ENCODE measurements at regions not wholly inside any gene's neighbourhood (a gene's known extent, or its start where the extent isn't known, plus 50 kb on each side); places are given as distances from the start of the nearest gene placed in this dataset.
"Not testable (repeated sequence)": the region's sequence is repeated elsewhere in the genome, so short reads cannot be mapped to it uniquely, and the experiment has no call there.

DNA sequence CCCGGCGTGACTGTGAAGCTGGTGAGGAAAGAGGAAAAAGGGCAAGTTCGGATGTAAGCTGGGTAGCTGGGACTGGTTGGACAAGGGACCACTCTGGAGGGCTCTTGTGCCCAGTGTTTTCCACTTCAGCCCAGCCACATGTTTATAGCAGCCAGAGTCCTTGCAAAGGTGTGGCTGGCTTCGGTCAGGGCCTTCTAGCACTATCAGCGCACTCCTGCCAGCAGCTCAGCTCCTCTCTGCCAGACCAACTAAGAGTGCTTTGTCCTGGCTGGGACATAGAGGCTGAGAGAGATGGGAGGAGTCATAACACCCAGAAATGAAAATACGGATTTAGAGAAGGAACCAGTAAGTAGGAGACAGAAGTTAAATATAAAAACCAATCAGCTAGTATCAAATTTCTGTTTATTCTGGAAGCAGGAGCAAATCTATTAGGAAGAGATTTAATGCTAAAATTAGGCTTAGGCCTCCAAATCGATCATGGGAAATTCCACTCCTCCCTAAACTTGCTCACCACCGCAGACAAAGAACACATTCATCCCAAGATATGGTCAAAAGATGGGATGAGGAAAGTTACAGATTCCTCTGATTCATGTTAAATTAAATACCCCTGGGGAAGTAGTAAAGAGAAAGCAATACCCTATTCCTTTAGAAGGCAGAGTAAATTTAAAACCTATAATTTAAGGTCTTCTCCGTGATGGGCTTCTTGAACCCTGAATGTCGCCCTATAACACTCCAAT is 135.0 kb downstream of the RALA start:
- no peak for DNase-seq (ENCODE audit: low read depth)

DNA sequence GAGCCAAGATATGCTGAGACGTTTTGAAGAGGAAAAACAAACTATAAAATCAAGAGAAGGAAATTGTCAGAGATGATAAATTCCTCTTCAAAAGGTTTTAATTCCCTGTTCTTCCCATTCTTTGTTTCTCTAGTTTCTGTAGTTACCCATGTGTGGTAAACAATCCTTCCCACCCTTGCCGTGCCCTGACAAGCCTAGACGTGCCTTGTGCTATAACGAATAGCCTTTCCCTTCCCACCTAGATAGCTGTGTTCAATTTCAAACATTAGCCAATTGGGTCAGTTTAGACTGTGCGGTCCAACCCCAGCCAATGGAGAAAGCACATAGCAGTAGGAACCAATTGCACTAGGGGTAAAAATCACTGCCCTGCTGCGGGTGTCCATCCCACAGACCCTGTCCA is 138.1 kb downstream of the RALA start:
- no peak for DNase-seq (ENCODE audit: low read depth)

DNA sequence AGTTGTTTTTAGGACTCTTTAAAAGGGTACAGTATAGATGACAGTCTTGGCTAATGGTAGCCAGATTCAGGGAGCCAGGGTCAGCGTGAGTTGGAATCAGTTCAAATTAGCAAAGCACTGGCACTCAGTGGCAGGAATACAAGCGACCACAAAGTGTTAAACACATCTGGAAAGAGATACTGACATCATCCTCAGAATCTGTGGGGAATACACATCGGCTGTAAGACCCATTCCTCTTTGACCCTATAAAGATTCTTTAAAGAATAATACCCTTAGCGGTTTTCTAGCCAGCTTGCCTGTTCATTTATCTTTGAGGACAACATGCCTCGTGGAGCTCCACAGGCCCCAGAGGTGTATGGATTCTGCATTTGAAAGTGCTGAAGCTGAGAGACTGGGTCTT is 139.1 kb downstream of the RALA start:
- DNase-seq (ENCODE audit: low read depth): not testable (repeated sequence)

DNA sequence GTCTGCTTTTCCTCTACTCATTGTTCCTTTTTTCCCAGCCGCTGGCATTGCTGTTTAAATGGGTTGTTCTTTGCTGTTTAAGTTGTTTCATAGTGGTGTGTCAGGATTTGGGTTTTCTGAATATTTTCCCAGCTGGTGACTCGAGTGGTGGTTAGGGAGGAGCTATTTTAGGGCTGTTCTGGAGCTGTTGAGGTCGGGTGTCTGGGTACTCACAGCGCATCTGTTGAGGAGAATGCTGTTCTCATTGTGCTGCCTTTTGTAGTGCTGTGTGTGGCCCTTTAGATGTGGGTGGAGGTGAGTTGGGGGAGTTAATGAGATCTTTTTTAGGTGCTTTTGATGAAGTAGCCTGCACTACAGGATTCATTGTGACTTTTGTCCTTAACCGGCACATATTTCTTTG is 139.5 kb downstream of the RALA start:
- DNase-seq (ENCODE audit: low read depth): not testable (repeated sequence)

DNA sequence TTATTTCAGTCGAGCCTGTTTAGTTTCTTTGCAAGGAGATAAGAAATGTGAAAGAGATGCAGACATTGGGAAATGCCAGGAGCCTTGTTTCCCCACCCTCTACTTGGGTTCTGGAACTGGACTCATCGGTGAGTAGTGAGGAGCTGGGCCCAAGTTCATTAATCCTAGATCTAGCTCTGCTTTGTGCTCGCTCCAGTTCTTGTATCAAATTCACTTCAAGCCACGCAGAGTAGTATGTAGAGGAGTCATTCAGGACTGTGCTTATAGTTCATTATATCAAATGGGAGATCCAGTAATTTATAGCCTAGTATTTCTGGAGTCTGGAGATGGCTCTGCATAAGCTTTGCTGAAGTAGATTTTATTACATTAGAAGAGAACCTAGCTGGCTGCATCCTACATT is 142.5 kb downstream of the RALA start:
- not testable (repeated sequence) for DNase-seq (ENCODE audit: low read depth)

DNA sequence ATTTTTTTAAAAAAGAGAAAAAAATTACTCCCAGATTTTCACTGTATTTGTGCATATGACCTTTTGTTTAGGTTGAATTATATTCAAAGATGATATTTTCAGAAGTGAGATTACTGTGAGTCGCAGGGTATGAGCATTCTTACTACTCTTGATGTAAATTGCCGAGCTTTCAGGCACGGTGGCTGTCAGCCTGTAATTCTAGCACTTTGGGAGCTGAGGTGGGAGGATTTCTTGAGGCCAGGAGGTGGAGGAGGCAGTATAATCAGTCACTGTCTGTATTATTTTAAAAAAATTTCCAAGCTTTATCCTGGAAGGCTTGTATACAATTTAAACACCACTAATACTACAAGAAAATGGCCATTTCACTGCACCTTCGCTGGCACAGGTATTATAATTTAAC is 145.1 kb downstream of the RALA start:
- not testable (repeated sequence) for DNase-seq (ENCODE audit: low read depth)

DNA sequence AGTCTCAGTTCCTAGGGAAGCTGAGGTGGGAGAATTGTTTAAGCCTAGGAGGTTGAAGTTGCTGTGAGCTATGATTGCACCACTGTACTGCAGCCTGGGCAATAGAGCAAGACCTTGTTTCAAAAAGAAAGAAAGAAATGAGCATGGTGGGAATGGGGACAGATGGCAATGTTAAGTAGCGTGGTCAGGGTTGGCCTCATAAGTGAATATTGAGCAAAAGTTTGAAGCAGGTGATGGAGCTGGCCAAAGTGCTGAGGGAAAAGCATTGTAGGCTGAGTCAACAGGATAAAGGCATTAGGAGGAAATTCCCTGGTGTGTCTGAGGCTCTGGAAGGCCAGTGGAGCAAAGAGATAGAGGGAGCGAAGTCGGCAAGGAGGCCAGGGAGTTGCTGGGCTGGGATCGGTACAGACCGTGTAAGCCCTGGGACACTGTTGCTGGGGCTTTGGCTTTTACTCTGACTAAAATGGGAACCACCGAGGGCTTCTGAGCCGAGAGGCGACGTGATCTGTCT is 151.0 kb downstream of the RALA start:
- not testable (repeated sequence) for DNase-seq (ENCODE audit: low read depth)

DNA sequence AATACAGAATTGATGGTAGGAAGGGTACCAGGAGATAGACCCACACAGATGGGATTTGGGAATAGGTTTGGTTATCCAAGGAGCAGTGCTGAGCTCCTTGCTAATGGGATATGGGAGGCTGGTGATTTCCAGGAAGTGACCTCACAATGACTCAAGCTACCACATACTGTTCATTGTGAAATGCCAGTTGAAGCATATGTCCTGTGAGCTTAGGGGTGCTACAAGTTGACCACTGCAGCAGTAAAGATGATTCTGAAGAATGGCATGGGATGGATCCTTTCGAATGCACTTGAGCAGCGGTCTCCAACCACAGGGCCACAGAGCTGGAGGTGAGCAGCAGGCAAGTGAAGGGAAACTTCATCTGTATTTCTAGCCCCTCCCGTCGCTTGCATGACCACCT is 158.2 kb downstream of the RALA start:
- not testable (repeated sequence) for DNase-seq (ENCODE audit: low read depth)

DNA sequence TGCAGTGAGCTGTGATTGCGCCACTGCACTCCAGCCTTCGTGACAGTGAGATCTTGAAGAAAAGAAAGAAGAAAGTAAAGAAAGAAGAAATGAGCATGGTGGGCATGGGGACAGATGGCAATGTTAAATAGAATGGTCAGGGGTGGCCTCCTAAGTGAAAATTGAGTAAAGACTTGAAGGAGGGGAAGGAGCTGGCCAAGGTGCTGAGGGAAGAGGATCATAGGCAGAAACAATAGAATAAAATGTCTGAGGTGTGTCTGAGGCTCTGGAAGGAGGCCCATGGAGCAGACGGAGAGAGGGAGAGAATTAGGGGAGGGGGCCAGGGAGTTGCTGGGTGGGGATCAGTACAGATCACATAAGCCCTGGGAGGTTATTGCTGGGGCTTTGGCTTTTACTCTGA is 163.1 kb downstream of the RALA start:
- DNase-seq (ENCODE audit: low read depth): not testable (repeated sequence)

DNA sequence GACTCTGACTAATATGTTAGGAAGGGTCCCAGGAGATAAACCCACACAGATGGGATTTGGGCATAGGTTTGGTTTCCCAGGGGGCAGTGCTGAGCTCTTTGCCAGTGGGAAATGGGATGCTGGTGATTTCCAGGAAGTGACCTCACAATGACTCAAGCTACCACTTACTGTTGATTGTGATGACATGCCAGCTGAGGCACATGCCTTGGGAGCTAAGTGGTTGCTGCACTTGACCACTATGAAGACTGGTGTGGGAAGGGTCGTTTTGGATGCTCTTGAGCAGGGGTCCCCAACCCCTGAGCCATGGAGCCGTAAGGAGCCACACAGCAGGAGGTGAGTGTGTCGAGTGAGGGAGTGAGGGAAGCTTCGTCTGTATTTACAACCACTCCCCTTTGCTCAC is 159.0 kb upstream of the CDK13 start:
- DNase-seq (ENCODE audit: low read depth): not testable (repeated sequence)

DNA sequence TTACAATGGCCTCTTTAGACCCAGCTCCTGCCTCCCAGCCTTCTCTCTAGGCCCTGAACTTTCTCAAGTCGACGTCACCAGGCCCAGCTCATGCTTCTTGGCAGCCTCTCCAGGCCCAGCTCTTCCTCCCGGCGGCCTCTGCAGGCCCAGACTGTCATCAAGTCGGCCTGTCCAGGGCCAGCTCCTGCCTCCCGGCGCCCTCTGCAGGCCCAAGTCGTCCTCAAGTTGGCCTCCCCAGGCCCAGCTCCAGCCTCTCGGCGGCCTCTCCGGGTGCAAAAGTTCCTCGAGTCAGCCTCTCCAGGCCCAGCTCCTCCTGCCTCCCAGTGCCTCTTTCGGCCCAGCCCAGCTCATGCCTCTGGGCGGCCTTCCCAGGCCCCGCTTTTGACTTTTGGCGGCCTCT is 158.1 kb upstream of the CDK13 start:
- not testable (repeated sequence) for DNase-seq (ENCODE audit: low read depth)

DNA sequence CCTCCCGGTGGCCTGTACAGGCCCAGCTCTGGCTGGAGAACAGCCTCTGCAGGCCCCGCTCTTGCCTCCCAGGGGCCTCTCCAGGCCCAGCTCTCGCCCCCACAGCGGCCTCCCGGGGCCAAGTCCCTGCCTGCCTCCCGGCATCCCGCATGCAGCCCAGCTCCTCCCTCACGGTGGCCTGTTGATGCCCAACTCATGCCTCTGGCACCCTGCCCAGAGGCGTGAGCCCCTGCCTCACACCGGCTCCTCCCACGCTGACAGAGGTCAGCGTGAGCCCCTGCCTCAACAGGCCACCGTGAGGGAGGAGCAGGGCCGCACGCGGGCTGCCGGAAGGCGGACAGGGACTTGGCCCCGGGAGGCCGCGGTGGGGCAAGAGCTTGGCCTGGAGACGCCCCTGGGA is 157.0 kb upstream of the CDK13 start:
- not testable (repeated sequence) for DNase-seq (ENCODE audit: low read depth)

DNA sequence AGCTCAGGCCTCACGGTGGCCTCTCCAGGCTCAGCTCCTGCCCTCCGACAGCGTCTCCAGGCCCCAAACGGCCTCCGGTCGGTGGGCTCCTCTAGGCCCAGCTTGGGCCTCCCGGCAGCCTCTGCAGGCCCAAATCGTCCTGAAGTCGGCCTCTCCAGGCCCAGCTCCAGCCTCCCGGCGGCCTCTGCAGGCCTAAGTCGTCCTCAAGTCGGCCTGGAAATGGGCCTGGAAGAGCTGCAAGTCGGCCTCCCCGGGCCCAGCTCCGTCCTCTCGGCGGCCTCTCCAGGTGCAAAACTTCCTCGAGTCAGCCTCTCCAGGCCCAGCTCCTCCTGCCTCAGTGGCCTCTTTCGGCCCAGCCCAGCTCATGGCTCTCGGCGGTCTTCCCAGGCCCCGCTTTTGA is 156.2 kb upstream of the CDK13 start:
- not testable (repeated sequence) for DNase-seq (ENCODE audit: low read depth)

DNA sequence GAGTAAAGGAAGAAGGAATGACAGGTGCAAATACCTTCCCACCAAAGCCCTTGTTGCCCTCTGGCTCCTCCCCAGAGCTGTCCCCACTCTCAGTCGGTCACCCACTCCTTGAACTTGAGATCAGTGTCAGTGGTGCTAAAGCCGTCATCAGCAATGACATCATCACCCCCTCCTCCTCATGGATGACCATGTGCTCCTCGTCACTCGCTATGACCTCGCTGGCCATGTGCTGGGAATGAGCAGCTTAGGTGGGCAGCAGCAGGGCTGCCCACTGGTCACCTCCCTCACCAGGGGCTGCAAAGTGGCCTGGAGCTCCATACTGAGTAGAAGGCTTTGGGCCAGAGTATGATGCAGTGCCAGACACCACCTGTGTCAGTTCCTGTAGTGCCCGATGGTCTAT is 153.1 kb upstream of the CDK13 start:
- DNase-seq (ENCODE audit: low read depth): not testable (repeated sequence)

DNA sequence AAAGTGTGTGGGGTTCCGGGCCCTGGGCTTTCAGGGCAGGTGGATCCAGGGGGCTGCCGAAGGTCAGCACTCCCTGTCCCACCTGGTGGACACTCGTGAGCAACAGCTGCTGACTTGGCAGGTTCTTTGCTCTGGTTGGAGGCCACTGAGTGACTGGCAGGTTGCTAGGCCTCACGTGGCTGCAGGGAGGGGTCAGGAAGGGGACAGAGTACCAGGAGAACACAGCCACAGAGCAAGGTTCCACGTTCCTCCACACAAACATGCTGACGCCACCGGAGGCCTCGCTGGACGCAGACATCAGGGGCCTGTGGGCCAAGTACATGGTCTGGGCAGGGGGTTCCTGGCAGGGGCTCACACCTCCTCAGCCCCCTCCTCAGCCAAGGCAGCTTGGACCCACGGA is 152.0 kb upstream of the CDK13 start:
- DNase-seq (ENCODE audit: low read depth): not testable (repeated sequence)

DNA sequence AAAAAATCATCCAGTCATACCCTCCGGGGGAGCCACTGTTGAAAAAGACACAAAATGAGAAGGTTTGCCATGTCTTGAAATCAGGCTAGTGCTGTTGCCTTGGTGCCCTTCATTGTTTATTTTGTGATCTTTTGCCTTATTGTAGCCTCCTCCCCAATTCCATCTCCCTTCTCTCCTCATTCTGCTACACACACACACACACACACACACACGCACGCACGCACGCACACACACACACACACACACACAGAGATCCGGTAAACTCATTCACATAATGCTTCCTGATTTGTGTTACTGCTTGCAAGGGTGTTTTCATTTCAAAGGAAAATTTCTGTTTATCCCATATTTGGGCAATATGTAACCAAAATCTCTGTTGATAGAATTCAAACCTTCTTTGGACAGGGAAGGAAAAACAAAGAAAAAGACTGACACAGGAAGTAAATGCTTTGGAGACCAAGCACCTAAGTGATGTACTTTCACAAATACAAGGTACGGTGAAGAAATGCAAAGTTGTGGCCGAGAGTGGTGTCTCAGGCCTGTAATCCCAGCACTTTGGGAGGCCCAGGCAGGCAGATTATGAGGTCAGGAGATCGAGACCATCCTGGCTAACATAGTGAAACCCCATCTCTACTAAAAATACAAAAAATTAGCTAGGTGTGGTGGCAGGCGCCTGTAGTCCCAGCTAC is 141.1 kb upstream of the CDK13 start:
- DNase-seq (ENCODE audit: low read depth): no peak

DNA sequence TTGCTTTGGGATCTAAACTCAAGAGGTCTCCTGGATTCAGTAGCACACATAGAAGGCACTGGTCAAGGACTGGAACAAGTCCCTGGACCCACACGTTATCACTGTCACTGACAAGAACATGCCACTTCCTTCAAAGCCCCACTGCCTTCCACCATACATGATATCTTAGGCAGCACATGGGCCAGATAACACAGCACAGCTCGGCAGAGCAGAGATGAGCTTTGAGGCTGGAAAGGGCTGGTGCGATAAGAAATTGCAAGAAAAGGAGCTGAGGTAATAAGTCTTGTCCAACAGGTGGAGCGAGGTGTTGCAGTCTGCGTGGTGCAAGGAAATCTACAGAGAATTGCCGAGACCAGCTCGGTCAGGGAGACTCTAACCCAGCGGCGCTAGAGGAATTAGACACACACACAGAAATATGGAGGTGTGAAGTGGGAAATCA is 139.8 kb upstream of the CDK13 start:
- no peak for DNase-seq (ENCODE audit: low read depth)

DNA sequence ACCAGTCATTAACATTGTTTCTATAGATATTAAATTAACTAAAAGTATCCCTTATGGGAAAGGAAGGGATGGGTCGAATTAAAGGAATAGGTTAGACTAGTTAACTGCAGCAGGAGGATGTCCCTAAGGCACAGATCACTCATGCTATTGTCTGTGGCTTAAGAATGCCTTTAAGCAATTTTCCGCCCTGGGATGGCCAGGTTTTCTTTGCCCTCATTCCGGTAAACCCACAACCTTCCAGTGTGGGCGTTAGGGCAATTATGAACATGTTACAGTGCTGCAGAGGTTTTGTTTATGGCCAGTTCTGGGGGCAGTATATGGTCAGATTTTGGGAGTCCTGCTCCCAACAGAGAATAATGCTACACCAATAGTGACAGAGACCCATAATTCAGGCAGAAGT is 139.3 kb upstream of the CDK13 start:
- no peak for DNase-seq (ENCODE audit: low read depth)

DNA sequence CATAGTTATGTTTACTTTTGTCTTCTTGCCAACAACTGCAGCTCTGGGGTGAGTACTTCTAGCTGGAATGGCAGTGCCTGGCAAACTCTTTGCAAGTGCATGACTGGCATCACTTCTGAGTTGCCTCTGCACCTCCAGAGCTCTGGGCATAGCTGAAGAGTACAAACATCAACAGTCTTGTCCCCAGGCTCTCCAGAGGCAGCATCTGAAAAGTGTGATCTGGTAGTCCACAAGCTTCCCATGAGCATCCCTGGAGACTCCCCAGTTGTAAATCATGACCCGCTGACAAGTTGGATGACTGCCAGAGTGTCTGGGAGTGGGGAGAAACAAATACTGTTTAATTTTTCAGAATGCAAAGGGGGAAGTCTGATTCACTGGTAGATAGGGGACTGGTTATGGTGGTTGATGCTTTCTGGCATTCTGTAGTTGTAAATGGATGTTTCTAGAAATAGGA is 138.9 kb upstream of the CDK13 start:
- no peak for DNase-seq (ENCODE audit: low read depth)

DNA sequence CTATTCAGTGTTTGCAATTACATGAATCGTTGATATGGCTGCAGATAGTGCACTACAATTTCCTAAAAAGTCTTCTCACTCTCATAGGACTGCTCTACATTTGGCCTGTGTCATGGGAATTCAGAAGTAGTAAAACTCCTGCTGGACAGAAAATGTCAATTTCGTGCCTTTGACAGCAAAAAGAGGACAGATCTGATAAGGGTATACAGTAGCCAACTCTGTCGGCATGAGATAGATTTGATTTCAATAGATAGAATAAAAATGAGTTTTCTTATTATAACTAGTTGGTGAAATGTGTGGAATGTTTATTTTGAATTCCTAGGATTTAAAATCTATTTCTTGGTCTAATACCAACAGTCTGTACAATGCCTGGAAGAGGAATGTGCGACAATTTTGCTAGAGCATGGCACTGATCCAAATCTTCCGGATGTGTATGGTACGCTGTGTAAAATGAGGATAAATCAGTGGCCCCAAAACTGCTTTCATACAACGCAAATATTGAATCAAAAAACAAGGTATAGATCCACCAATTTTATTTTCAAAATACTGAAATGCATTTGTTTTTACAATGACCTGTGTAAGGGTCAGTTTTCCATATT is 133.5 kb upstream of the CDK13 start:
- DNase-seq (ENCODE audit: low read depth): no peak

DNA sequence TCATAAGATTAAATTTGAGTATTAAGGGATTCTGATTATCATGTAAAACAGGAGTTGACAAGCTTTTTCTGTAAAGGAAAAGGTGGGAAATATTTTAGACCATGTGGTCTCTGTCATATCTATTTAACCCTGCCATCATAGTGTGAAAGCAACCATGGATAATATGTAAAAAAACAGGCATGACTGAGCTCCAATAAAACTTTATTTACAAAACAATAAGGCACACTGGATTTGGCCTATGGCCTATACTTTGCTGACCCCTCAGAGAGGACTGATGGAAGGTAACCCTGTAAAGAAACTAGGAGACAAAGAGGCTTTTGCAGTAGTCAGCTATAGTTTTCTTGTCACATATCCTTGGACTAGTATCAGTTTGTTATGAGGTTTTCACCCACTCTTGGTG is 130.5 kb upstream of the CDK13 start:
- no peak for DNase-seq (ENCODE audit: low read depth)

DNA sequence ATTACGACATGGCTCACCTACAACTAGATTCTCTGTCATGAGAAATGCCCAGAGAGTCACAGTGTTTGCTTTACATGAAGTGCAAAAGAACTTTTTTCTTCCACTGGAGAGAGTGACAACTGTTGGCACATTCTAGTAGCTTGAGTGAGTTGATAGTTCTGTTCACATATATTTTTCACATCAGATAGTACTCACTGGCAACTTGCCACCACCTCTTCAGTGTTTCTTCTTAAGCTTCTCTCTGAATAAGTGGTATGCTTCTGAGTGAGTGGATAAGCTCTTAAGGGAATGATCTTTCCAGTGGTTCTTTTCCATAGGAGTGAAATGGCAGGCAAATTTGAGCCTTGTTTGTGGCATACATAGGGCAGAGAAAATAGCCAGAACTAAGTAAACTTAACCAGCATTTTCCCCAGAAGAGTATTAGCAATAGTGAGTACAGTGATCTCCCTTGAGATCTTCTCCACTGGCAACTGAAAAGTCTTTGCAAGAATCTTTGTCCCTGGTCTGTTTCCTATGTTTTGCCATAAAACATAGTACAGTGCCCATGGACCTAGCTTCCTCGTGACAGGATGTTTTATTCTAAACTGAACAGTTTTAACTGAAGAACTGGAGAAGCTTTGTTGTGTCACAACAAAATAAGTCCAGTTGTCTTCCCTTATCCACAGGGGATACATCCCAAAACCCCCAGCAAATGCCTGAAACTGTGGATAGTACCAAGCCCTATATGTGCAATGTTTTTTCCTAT is 125.4 kb upstream of the CDK13 start:
- no peak for DNase-seq (ENCODE audit: low read depth)
